Astrocyte (in vitro differentiated cells and primary cell): ENCODE measurements at regions not wholly inside any gene's neighbourhood (a gene's known extent, or its start where the extent isn't known, plus 50 kb on each side); places are given as distances from the start of the nearest gene placed in this dataset.

Experiments used
- CTCF ChIP-seq: IDR thresholded peaks from 2 replicates; pipeline ENCODE4 v1.5.1; 2011; ENCODE audit warnings: low read depth, mild to moderate bottlenecking, inconsistent platforms, low read length, moderate library complexity; ENCODE audit not compliant: insufficient read depth
- EZH2 ChIP-seq: IDR thresholded peaks from 2 replicates; pipeline ENCODE4 v1.6.1; 2012; ENCODE audit warnings: mild to moderate bottlenecking, low read length, inconsistent platforms; ENCODE audit not compliant: insufficient read depth

- TF ChIP-seq CTCF (no peak), EZH2 (no peak)
These were observed 90.4 kb upstream of the KYNU start for GRCh38 chr2:142786918-142787702.
